ENCODE measurements at regions not wholly inside any gene's neighbourhood (a gene's known extent, or its start where the extent isn't known, plus 50 kb on each side); places are given as distances from the start of the nearest gene placed in this dataset.

DNA sequence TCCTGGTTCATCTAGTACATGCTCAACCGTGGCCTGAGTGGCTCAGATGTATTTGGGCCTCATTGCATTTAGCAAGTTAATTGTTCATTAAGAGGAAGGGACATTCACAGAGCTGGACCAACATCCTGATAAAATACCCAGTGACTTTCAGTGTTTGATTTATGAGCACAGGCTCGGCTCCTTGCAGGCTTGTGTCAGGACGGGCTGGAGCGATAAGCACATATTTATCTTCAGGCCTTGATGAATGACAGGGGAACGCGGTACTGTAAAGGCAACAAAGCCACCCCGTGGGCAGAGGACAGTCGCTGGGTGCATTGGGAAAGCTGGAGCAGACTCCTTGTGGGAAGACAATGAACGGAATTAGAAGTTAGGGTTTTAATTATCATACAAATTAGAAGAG is 548.6 kb upstream of the HS6ST1 start:
- no peak overlapping the region for H3K27ac ChIP-seq (ENCODE audit: low read depth in 1 of 2, low read length in 1 of 2)

DNA sequence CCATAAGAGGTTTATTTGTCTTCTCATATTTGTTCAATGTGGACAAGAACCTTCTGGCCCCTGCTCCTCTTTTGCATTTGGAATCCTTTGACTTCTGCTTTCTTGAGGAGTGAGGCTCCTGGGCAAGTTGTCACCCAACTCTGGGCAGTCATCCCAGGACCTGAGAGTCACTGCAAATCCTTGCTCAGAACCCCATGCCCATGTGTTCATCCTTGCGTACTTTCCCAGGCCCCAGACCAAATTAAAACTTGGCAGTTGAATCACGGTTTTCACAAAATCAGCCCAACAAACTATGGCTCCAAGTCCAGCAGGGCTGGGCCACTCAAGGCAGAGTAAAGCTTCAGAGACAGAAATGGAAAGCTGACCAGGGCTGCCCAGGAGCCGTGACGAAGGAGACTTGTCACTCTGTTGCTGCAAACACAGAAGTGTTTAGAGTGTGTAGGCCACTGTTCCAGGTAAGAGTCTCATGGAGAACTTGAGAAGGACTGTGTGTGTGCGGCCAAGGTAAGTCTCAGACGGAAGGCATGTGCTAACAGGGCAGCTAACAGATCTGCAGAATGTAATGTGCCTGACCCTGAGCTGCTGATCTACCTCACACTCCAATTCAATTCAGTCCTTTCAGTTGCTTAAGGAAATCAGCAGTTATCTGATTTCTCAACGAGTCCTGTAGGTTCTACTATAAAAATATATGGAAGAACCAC is 549.4 kb upstream of the HS6ST1 start:
- no peak for DNase-seq (ENCODE audit: low read depth in 6 of 9, low spot score in 9 of 9)
- Histone ChIP-seq H3K27me3 (ENCODE audit: control insufficient read depth in 2 of 2, insufficient read depth in 1 of 2, low read length in 1 of 2) (no peaks in the 10 kb centered on the region), H3K36me3 (ENCODE audit: control insufficient read depth in 2 of 2, insufficient read depth in 2 of 2, low read length in 1 of 2) (no peaks in the 10 kb centered on the region), H3K4me3 (ENCODE audit: low read length in 2 of 2) (no peak overlapping the region), H3K27ac (ENCODE audit: low read depth in 1 of 2, low read length in 1 of 2) (no peak overlapping the region), H3K9me3 (ENCODE audit: control insufficient read depth in 2 of 2, insufficient read depth in 1 of 2, low read length in 1 of 2) (no peaks in the 10 kb centered on the region), H3K4me1 (ENCODE audit: control insufficient read depth in 2 of 2, insufficient read depth in 2 of 2, low read length in 2 of 2) (no peaks in the 10 kb centered on the region)
- WGBS: 96% methylated on average over 7 of the region's 7 CpGs

More for the DNA sequence above, 548.6 kb upstream of the HS6ST1 start:
- WGBS: 83% methylated on average over 9 of the region's 9 CpGs
- Histone ChIP-seq H3K36me3 (ENCODE audit: control insufficient read depth in 2 of 2, insufficient read depth in 2 of 2, low read length in 1 of 2) (no peaks in the 10 kb centered on the region), H3K4me1 (ENCODE audit: control insufficient read depth in 2 of 2, insufficient read depth in 2 of 2, low read length in 2 of 2) (no peaks in the 10 kb centered on the region), H3K27me3 (ENCODE audit: control insufficient read depth in 2 of 2, insufficient read depth in 1 of 2, low read length in 1 of 2) (no peaks in the 10 kb centered on the region), H3K4me3 (ENCODE audit: low read length in 2 of 2) (no peak overlapping the region), H3K9me3 (ENCODE audit: control insufficient read depth in 2 of 2, insufficient read depth in 1 of 2, low read length in 1 of 2) (no peaks in the 10 kb centered on the region)
- DNase-seq (ENCODE audit: low read depth in 6 of 9, low spot score in 9 of 9): no peak

DNA sequence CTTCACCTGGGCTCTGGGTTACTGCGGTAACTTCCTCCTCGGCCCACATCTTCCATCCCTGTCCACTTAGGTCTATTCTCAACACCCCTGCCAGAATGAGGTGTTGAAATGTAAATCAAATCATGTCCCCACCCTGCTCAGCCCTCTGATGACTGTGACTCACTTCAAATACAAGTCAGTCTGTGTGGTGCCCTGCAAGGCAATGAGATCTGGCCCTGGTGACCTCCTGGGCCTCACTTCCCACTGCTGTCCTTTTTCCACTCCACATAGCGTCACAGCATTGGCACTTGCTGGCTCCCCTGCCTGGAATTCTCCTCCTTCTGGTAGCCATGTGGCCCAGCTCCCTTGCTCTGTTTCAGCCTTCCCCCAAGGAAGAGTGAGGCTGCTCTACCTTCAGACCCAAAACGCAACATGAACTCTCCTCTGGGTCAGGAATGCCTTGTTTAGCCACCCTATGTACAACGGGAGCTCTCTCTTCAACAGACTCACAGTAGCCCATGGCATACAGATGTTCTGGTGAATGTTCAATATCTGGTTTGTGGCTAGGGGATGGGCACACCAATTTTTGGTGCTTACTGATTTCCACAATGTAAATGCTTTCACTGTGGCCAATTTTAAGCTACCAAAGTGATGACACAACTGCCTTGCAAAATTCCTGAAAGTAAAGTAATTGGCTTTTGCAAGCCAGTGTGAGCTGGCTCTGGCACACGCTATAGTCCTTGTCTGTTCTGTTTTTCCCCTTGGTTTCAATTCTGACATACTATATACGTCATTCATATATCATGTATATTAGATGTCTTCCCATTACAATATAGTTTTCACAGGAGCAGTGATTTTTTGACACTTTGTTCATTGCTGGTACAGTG is 550.3 kb upstream of the HS6ST1 start:
- Histone ChIP-seq H3K4me1 (ENCODE audit: control insufficient read depth in 2 of 2, insufficient read depth in 2 of 2, low read length in 2 of 2) (no peaks in the 10 kb centered on the region), H3K27ac (ENCODE audit: low read depth in 1 of 2, low read length in 1 of 2) (no peak overlapping the region), H3K4me3 (ENCODE audit: low read length in 2 of 2) (no peak overlapping the region), H3K9me3 (ENCODE audit: control insufficient read depth in 2 of 2, insufficient read depth in 1 of 2, low read length in 1 of 2) (no peaks in the 10 kb centered on the region), H3K36me3 (ENCODE audit: control insufficient read depth in 2 of 2, insufficient read depth in 2 of 2, low read length in 1 of 2) (no peaks in the 10 kb centered on the region), H3K27me3 (ENCODE audit: control insufficient read depth in 2 of 2, insufficient read depth in 1 of 2, low read length in 1 of 2) (no peaks in the 10 kb centered on the region)
- WGBS: 96% methylated on average over 7 of the region's 7 CpGs
- no peak for DNase-seq (ENCODE audit: low read depth in 6 of 9, low spot score in 9 of 9)

DNA sequence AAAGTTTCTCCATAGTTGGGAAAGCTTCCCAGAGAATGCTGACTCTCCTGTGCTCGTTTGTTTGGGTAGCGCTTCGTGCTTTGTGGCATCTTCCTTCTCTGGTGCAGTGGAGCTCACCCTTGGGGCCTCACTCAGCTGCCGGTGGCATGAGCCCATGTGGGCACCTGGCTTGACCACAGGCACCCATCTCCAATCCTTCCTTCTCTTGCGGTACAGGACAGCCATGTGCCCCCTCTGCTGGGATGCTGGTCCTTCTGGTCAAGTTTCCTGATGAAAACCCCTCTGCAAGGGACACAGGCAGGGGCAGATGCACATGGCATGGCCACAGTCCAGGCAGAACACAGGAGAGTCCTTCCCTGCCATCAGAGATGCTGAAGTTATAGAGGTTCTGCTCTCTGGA is 555.9 kb upstream of the HS6ST1 start:
- Histone ChIP-seq H3K4me3 (ENCODE audit: low read length in 2 of 2) (no peak overlapping the region), H3K36me3 (ENCODE audit: control insufficient read depth in 2 of 2, insufficient read depth in 2 of 2, low read length in 1 of 2) (no peaks in the 10 kb centered on the region), H3K9me3 (ENCODE audit: control insufficient read depth in 2 of 2, insufficient read depth in 1 of 2, low read length in 1 of 2) (no peaks in the 10 kb centered on the region), H3K4me1 (ENCODE audit: control insufficient read depth in 2 of 2, insufficient read depth in 2 of 2, low read length in 2 of 2) (no peaks in the 10 kb centered on the region), H3K27me3 (ENCODE audit: control insufficient read depth in 2 of 2, insufficient read depth in 1 of 2, low read length in 1 of 2) (no peaks in the 10 kb centered on the region), H3K27ac (ENCODE audit: low read depth in 1 of 2, low read length in 1 of 2) (no peak overlapping the region)
- WGBS: 97% methylated on average over 5 of the region's 5 CpGs
- no peak for DNase-seq (ENCODE audit: low read depth in 6 of 9, low spot score in 9 of 9)

DNA sequence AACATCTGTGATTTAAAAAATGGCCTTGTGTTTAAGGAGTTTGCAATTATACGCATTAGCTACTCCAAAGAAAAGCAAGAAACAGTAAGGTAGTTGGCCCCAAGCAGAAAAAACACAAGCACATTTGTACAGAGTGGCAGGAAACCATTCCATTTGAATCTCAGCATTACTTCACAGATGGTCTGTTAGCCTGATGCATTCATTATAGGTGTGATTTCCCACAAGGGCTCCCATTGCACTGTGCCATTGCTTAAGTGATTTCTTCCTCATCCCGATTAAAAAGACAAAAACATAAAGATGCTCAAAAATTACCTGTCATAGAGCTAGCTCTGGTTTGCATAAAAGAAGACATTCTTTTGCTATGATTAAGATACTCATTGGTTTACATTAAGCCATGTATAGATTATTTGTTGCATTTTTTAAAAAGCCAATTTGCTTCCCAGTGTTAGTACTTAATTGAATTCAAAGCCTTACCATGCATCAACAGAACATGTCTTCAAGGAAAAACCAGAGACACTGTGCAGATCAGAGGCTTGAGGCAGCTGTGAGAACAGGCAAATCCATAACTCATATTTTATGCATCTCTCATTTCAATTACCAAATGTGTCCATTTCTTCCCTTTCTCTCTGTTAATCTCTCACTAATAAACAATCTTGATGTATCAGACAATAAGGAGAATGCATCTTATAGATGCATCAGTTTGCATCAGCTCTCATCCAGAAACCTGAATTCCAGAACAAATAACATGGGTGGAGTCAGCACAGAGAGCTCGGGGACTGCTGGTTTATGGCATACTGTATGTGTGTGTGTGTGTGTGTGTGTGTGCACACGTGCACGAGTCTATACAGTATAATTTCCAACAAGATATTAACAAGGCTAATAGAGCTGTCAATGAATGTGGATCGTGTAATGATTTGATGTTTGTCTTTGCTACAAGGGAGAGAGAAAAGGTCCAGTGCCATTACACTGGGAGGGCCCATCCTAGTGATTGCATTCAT is 558.6 kb upstream of the HS6ST1 start:
- Histone ChIP-seq H3K36me3 (ENCODE audit: control insufficient read depth in 2 of 2, insufficient read depth in 2 of 2, low read length in 1 of 2) (no peaks in the 10 kb centered on the region), H3K27ac (ENCODE audit: low read depth in 1 of 2, low read length in 1 of 2) (no peak overlapping the region), H3K4me3 (ENCODE audit: low read length in 2 of 2) (no peak overlapping the region), H3K4me1 (ENCODE audit: control insufficient read depth in 2 of 2, insufficient read depth in 2 of 2, low read length in 2 of 2) (no peaks in the 10 kb centered on the region), H3K27me3 (ENCODE audit: control insufficient read depth in 2 of 2, insufficient read depth in 1 of 2, low read length in 1 of 2) (no peaks in the 10 kb centered on the region), H3K9me3 (ENCODE audit: control insufficient read depth in 2 of 2, insufficient read depth in 1 of 2, low read length in 1 of 2) (no peaks in the 10 kb centered on the region)
- no peak for DNase-seq (ENCODE audit: low read depth in 6 of 9, low spot score in 9 of 9)
- WGBS: 80% methylated on average over 6 of the region's 6 CpGs

DNA sequence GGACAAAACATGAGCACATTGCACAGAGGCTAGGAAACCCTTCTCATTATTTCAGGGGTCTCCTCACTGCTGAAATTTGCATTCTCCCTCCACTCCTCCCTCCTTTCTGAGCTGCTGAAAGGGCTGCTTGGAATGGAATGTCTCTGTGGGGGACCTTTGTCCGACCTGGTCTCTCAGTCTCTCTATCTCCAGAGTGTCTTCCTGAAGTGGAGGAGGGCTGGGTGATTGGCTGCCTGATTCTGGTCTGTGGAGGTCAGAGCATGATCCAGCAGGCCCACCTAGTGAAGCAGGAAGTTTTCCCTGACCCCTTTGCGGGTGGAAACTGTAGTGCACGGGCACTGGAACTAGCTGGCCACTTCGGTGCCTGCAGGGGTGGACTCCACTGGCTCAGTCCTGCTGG is 560.5 kb upstream of the HS6ST1 start:
- H3K27me3 ChIP-seq (ENCODE audit: control insufficient read depth in 2 of 2, insufficient read depth in 1 of 2, low read length in 1 of 2): no peaks in the 10 kb centered on the region
- WGBS: 93% methylated on average over 4 of the region's 4 CpGs
- H3K27ac ChIP-seq (ENCODE audit: low read depth in 1 of 2, low read length in 1 of 2): no peak overlapping the region
- H3K36me3 ChIP-seq (ENCODE audit: control insufficient read depth in 2 of 2, insufficient read depth in 2 of 2, low read length in 1 of 2): no peaks in the 10 kb centered on the region
- H3K4me3 ChIP-seq (ENCODE audit: low read length in 2 of 2): no peak overlapping the region
- H3K4me1 ChIP-seq (ENCODE audit: control insufficient read depth in 2 of 2, insufficient read depth in 2 of 2, low read length in 2 of 2): no peaks in the 10 kb centered on the region
- no peaks in the 10 kb centered on the region for H3K9me3 ChIP-seq (ENCODE audit: control insufficient read depth in 2 of 2, insufficient read depth in 1 of 2, low read length in 1 of 2)
- no peak for DNase-seq (ENCODE audit: low read depth in 6 of 9, low spot score in 9 of 9)

DNA sequence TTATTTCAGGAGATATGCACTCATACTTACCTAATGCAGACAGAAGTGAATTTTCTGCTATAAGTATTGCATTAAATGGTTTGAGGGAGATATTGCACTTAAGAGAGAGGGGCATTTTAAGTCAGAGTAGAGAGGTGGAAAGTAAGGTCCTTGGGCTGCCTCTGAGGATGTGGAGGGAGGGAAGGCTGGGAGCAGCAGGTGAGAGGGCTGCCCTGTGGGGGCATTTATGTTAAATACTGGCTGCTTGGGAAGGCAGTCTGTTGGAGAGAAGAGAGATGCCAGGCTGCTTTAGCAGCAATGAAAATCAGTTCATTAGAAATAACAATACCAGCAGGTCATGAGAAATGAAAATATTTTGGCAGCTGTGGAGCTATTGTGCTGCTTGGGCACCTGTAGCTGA is 576.2 kb upstream of the HS6ST1 start:
- Histone ChIP-seq H3K4me1 (ENCODE audit: control insufficient read depth in 2 of 2, insufficient read depth in 2 of 2, low read length in 2 of 2) (no peaks in the 10 kb centered on the region), H3K4me3 (ENCODE audit: low read length in 2 of 2) (no peak overlapping the region), H3K27me3 (ENCODE audit: control insufficient read depth in 2 of 2, insufficient read depth in 1 of 2, low read length in 1 of 2) (no peaks in the 10 kb centered on the region), H3K9me3 (ENCODE audit: control insufficient read depth in 2 of 2, insufficient read depth in 1 of 2, low read length in 1 of 2) (no peaks in the 10 kb centered on the region), H3K27ac (ENCODE audit: low read depth in 1 of 2, low read length in 1 of 2) (no peak overlapping the region), H3K36me3 (ENCODE audit: control insufficient read depth in 2 of 2, insufficient read depth in 2 of 2, low read length in 1 of 2) (no peaks in the 10 kb centered on the region)
- DNase-seq (ENCODE audit: low read depth in 6 of 9, low spot score in 9 of 9): no peak

DNA sequence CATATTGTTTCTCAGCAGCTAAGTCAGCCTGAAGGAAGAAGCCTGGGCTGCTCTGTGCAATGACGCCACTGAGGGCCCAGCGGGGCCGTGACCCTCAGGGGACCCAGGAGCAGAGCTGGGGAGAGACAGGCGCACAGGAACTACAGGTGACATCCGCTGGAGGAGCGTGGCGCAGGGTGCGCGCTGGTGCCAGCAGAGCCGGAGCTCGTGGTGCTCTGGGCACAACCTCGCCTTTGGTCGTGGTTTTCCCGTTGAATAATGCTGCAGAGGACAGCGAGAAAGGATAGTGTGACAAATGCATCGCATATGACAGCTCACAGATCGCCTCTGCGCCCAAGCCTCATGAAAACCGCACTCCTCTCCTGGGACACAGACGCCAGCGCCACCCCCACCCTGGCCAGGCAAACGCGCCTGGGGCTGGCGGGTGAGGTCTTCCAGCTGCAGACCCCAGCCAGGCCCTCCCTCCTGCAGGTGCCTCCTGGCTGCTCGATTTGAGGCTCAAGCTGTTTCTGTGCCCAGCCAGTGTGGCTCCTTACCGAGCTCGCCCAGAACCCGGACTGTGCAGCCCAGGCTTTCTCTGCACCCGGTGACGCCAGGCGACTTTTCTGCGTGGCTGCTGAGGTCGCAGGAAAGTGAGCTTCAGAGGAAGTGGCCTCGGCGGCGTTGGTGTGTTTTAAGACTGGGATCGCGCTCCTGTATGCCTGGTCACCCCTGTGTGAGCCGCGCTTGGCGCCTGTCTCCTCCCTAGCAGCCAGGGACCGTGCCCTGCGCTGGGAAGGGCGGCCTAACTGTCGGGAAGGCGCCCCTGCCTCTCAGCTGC is 583.1 kb upstream of the HS6ST1 start:
- Histone ChIP-seq H3K9me3 (ENCODE audit: control insufficient read depth in 2 of 2, insufficient read depth in 1 of 2, low read length in 1 of 2) (peaks cover 1 to 11% of the 10 kb centered on the region in 2 donors), H3K36me3 (ENCODE audit: control insufficient read depth in 2 of 2, insufficient read depth in 2 of 2, low read length in 1 of 2) (no peaks in the 10 kb centered on the region), H3K4me1 (ENCODE audit: control insufficient read depth in 2 of 2, insufficient read depth in 2 of 2, low read length in 2 of 2) (peaks cover 2 to 10% of the 10 kb centered on the region in 2 donors), H3K4me3 (ENCODE audit: low read length in 2 of 2) (peak overlapping the region; percentile 16 to 21), H3K27ac (ENCODE audit: low read depth in 1 of 2, low read length in 1 of 2) (no peak overlapping the region), H3K27me3 (ENCODE audit: control insufficient read depth in 2 of 2, insufficient read depth in 1 of 2, low read length in 1 of 2) (peaks cover 0 to 5% of the 10 kb centered on the region in 2 donors)
- peak in 5 of 9 donors; percentile 11 to 44 (median 24) for DNase-seq (ENCODE audit: low read depth in 6 of 9, low spot score in 9 of 9)
- 57% methylated on average over 46 of the region's 46 CpGs for WGBS

All from thymus (tissue), 11 donors.